WERI-Rb-1 (cell line): ENCODE measurements at regions not wholly inside any gene's neighbourhood (a gene's known extent, or its start where the extent isn't known, plus 50 kb on each side); places are given as distances from the start of the nearest gene placed in this dataset.
A peak's percentile ranks its signal among the peaks of the same experiment; 100 is the strongest.

Experiments used
- DNase-seq: peaks from one replicate; pipeline ENCODE4 v3.0.0-alpha.2; 2020
- H3K27ac ChIP-seq: fragments of 250-450 bp; sonication (Bioruptor Pico); 2 replicates; pipeline ENCODE4 v1.5.1; 2020; ENCODE audit warnings: mild to moderate bottlenecking, moderate library complexity
- H3K27me3 ChIP-seq: fragments of 250-450 bp; sonication (Bioruptor Pico); 2 replicates; pipeline ENCODE4 v1.5.1; 2021; ENCODE audit warnings: mild to moderate bottlenecking, low read depth, moderate library complexity; ENCODE audit not compliant: insufficient read depth, severe bottlenecking
- H3K36me3 ChIP-seq: fragments of 250-450 bp; sonication (Bioruptor Pico); 2 replicates; pipeline ENCODE4 v1.5.1; 2020; ENCODE audit warnings: mild to moderate bottlenecking, moderate library complexity
- H3K4me3 ChIP-seq: 2 replicates; pipeline ENCODE4 v1.5.1; 2011; ENCODE audit warnings: low read depth, mild to moderate bottlenecking, control low read depth, low read length
- H3K9me3 ChIP-seq: fragments of 250-450 bp; sonication (Bioruptor Pico); 2 replicates; pipeline ENCODE4 v1.5.1; 2021; ENCODE audit warnings: mild to moderate bottlenecking, moderate library complexity; ENCODE audit not compliant: severe bottlenecking
- CTCF ChIP-seq: IDR thresholded peaks from 2 replicates; pipeline ENCODE4 v1.5.1; 2011; ENCODE audit warnings: low read depth, mild to moderate bottlenecking, control low read depth, inconsistent platforms, low read length

DNA sequence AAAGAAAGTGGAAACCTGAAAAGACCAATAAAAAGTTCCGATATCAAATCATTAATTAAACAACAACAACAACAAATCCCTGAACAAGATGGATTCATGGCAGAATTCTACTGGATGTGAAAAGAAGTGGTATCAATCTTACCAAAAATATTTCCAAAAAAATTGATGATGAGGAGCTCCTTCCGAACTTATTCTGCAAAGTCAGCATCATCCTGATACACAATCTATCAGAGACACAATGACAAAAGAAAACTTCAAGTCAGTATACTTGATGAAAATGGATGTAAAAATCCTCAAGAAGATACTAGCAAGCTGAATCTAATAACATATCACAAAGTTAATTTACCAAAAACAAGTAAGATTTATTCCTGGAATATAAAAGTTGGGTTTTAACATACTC is 881.8 kb downstream of the SI start:
- H3K27me3 ChIP-seq: no peaks in the 10 kb centered on the region
- DNase-seq: no peak
- H3K9me3 ChIP-seq: no peaks in the 10 kb centered on the region
- H3K4me3 ChIP-seq: no peak overlapping the region
- no peaks in the 10 kb centered on the region for H3K36me3 ChIP-seq
- H3K27ac ChIP-seq: no peak overlapping the region
- TF ChIP-seq CTCF: no peak

GRCh38 chr3:164194842-164195241 is 883.5 kb downstream of the SI start:
- H3K9me3 ChIP-seq: no peaks in the 10 kb centered on the region

GRCh38 chr3:164192974-164193373 is 885.3 kb downstream of the SI start:
- no peaks in the 10 kb centered on the region for H3K36me3 ChIP-seq
- no peak overlapping the region for H3K27ac ChIP-seq
- H3K27me3 ChIP-seq: no peaks in the 10 kb centered on the region
- no peak overlapping the region for H3K4me3 ChIP-seq
- no peak for DNase-seq
- no peaks in the 10 kb centered on the region for H3K9me3 ChIP-seq
- TF ChIP-seq CTCF: no peak

More at GRCh38 chr3:164194842-164195241, 883.5 kb downstream of the SI start:
- H3K36me3 ChIP-seq: no peaks in the 10 kb centered on the region
- H3K4me3 ChIP-seq: no peak overlapping the region
- no peaks in the 10 kb centered on the region for H3K27me3 ChIP-seq
- H3K27ac ChIP-seq: no peak overlapping the region
- 0 out of 2 replicates have a peak, but pooled peaks have one; percentile 6 for TF ChIP-seq CTCF
- DNase-seq: no peak

GRCh38 chr3:164190566-164190965 is 887.7 kb downstream of the SI start:
- Histone ChIP-seq H3K27me3 (no peaks in the 10 kb centered on the region), H3K9me3 (no peaks in the 10 kb centered on the region), H3K36me3 (no peaks in the 10 kb centered on the region), H3K4me3 (no peak overlapping the region), H3K27ac (no peak overlapping the region)
- DNase-seq: no peak
- TF ChIP-seq CTCF: no peak

- Histone ChIP-seq H3K36me3 (no peaks in the 10 kb centered on the region), H3K27me3 (no peaks in the 10 kb centered on the region)
- no peak for DNase-seq
These were observed 892.2 kb downstream of the SI start for GRCh38 chr3:164186095-164186494.

More at GRCh38 chr3:164186095-164186494, 892.2 kb downstream of the SI start:
- H3K27ac ChIP-seq: no peak overlapping the region
- no peak for TF ChIP-seq CTCF
- no peaks in the 10 kb centered on the region for H3K9me3 ChIP-seq
- H3K4me3 ChIP-seq: no peak overlapping the region
